Transverse colon (tissue), 3 donors: ENCODE measurements at regions not wholly inside any gene's neighbourhood (a gene's known extent, or its start where the extent isn't known, plus 50 kb on each side); places are given as distances from the start of the nearest gene placed in this dataset.

Source experiments
- EP300 ChIP-seq: sonication (generic); formaldehyde crosslinking; IDR thresholded peaks from one replicate; pipeline ENCODE4 v1.6.1; 2017; ENCODE audit warnings: antibody characterized with exemption, low read depth
- POLR2A ChIP-seq: fragments of 450-650 bp; IDR thresholded peaks from one replicate; pipeline ENCODE4 v1.6.1; 2016; ENCODE audit warnings: antibody characterized with exemption, mild to moderate bottlenecking, moderate library complexity
- TF ChIP-seq, protein P1 (sequence below), 5 experiments: fragments of 200-600 bp in 3 of 5; fragments of 450-650 bp in 2 of 5; sonication (generic) in 3 of 5; IDR thresholded peaks; 1 replicate in 2 of 5; 2 replicates in 3 of 5; pipeline ENCODE4 v1.5.1; 2016 to 2017; ENCODE audit warnings: antibody characterized with exemption in 5 of 5, inconsistent platforms in 3 of 5, mild to moderate bottlenecking in 2 of 5, moderate library complexity in 1 of 5

GRCh38 chr7:84250452-84250851, 55.9 kb upstream of the SEMA3A start:
- no peak for TF ChIP-seq POLR2A
- TF ChIP-seq, protein P1, sequence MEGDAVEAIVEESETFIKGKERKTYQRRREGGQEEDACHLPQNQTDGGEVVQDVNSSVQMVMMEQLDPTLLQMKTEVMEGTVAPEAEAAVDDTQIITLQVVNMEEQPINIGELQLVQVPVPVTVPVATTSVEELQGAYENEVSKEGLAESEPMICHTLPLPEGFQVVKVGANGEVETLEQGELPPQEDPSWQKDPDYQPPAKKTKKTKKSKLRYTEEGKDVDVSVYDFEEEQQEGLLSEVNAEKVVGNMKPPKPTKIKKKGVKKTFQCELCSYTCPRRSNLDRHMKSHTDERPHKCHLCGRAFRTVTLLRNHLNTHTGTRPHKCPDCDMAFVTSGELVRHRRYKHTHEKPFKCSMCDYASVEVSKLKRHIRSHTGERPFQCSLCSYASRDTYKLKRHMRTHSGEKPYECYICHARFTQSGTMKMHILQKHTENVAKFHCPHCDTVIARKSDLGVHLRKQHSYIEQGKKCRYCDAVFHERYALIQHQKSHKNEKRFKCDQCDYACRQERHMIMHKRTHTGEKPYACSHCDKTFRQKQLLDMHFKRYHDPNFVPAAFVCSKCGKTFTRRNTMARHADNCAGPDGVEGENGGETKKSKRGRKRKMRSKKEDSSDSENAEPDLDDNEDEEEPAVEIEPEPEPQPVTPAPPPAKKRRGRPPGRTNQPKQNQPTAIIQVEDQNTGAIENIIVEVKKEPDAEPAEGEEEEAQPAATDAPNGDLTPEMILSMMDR (IDR thresholded peaks at IDR 0.05), result no peak
- TF ChIP-seq EP300, result no peak
